Transverse colon (tissue), 4 donors: ENCODE measurements at regions not wholly inside any gene's neighbourhood (a gene's known extent, or its start where the extent isn't known, plus 50 kb on each side); places are given as distances from the start of the nearest gene placed in this dataset.

ENCODE experiments used
- DNase-seq: peaks from one replicate; pipeline ENCODE4 v3.0.0-alpha.2; 2019
- H3K27ac ChIP-seq, 4 donors: fragments of 200-600 bp; sonication (generic); 2 replicates each; pipeline ENCODE4 v1.5.1; 2016 to 2018; ENCODE audit warnings: inconsistent platforms in 4 of 4
- H3K27me3 ChIP-seq: fragments of 200-600 bp; sonication (generic); 2 replicates; pipeline ENCODE4 v1.5.1; 2017; ENCODE audit warnings: inconsistent platforms
- H3K36me3 ChIP-seq, 4 donors: fragments of 200-600 bp; sonication (generic); 2 replicates each; pipeline ENCODE4 v1.5.1; 2017 to 2019; ENCODE audit warnings: inconsistent platforms in 4 of 4
- H3K4me1 ChIP-seq, 4 donors: fragments of 200-600 bp; sonication (generic); 2 replicates each; pipeline ENCODE4 v1.5.1; 2017 to 2020; ENCODE audit warnings: inconsistent platforms in 4 of 4
- H3K4me3 ChIP-seq, 4 donors: fragments of 200-600 bp; sonication (generic); 1 replicate in 1 of 4; 2 replicates in 3 of 4; pipeline versions ENCODE4 v1.5.1 to v1.6.1; 2017 to 2019; ENCODE audit warnings: inconsistent platforms in 4 of 4
- H3K9me3 ChIP-seq, 2 donors: fragments of 200-600 bp; sonication (generic); 2 replicates each; pipeline ENCODE4 v1.5.1; 2017 to 2019; ENCODE audit warnings: inconsistent platforms in 2 of 2
- CTCF ChIP-seq, 5 experiments: fragments of 200-600 bp in 3 of 5; fragments of 450-650 bp in 2 of 5; sonication (generic) in 3 of 5; IDR thresholded peaks; 1 replicate in 2 of 5; 2 replicates in 3 of 5; pipeline ENCODE4 v1.5.1; 2016 to 2017; ENCODE audit warnings: antibody characterized with exemption in 5 of 5, inconsistent platforms in 3 of 5, mild to moderate bottlenecking in 2 of 5, moderate library complexity in 1 of 5
- EP300 ChIP-seq: sonication (generic); formaldehyde crosslinking; IDR thresholded peaks from one replicate; pipeline ENCODE4 v1.6.1; 2017; ENCODE audit warnings: antibody characterized with exemption, low read depth
- POLR2A ChIP-seq: fragments of 450-650 bp; IDR thresholded peaks from one replicate; pipeline ENCODE4 v1.6.1; 2016; ENCODE audit warnings: antibody characterized with exemption, mild to moderate bottlenecking, moderate library complexity
- POLR2AphosphoS5 ChIP-seq, 3 donors: sonication (generic); formaldehyde crosslinking; IDR thresholded peaks; one replicate each; pipeline ENCODE4 v1.6.1; 2016; ENCODE audit warnings: antibody characterized with exemption in 3 of 3
- WGBS, 2 donors: methylation state at CpG; one replicate each; pipeline ENCODE4 v1.1.5; 2018; ENCODE audit warnings: low coverage in 1 of 2; 5-methylcytosine and 5-hydroxymethylcytosine counted together
- in situ Hi-C, 4 donors: fragments of 200-750 bp; cut with MboI; loops; one replicate each; pipeline versions ENCODE4 v1.15.0 to v1.15.1; 2017; ENCODE audit warnings: low sequenced_read_pairs in 3 of 4, low pct_ligation_motif_present in 1 of 4, low pct_unique_long_range_greater_than_20kb in 1 of 4
- intact Hi-C: fragments of 100-400 bp; cut with DNase I; formaldehyde crosslinking; loops from one replicate; pipeline ENCODE4 v1.15.1; 2023; ENCODE audit warnings: low total_unique reads

DNA sequence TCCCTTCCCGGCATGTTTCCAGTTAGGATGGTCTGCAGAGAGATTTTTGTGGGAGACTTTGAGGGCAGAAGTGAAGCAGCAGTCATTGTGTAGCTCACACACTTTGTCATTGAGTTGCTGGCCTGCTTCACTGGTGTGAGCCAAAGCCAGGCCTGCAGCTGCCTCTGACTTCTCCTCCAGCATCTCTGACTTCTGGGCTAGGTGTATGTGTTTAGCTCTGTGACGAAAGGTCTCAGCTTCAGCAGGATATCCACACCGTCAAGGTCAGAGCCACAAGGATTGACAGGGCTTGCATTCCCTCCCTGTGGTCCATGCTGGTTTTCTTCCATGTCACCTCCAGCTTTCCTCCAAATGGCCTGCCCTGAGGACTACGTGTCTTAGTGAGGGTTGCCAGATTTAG lies 57.1 kb upstream of the OSBPL11 start:
- DNase-seq: no peak
- in situ Hi-C loops: no loop called here
- Histone ChIP-seq H3K9me3 (no peaks in the 10 kb centered on the region), H3K27ac (no peak overlapping the region), H3K4me1 (peaks cover 0 to 5% (median 0%) of the 10 kb centered on the region in 4 donors), H3K4me3 (no peak overlapping the region), H3K27me3 (no peaks in the 10 kb centered on the region), H3K36me3 (no peaks in the 10 kb centered on the region)
- intact Hi-C loops: no loop called here
- TF ChIP-seq EP300: no peak
- no peak for TF ChIP-seq POLR2AphosphoS5 (IDR thresholded peaks at IDR 0.05)
- TF ChIP-seq POLR2A: no peak
- TF ChIP-seq CTCF (IDR thresholded peaks at IDR 0.05): no peak
- 89 to 90% methylated on average over 1 to 4 of the region's 4 CpGs for WGBS, 2 donors

- 96% methylated on average over 1 of the region's 1 CpG; no CpG with 5 or more reads in 1 of the 2 donors for WGBS, 2 donors
- no peak for DNase-seq
- Histone ChIP-seq H3K4me3 (no peak overlapping the region), H3K9me3 (no peaks in the 10 kb centered on the region), H3K27ac (no peak overlapping the region), H3K36me3 (no peaks in the 10 kb centered on the region), H3K27me3 (no peaks in the 10 kb centered on the region), H3K4me1 (no peaks in the 10 kb centered on the region)
- no peak for TF ChIP-seq CTCF (IDR thresholded peaks at IDR 0.05)
- TF ChIP-seq POLR2AphosphoS5 (IDR thresholded peaks at IDR 0.05): no peak
- TF ChIP-seq EP300: no peak
- TF ChIP-seq POLR2A: no peak
- in situ Hi-C loops: no loop called here
- intact Hi-C loops: no loop called here
Observed at GRCh38 chr3:125654526-125654925, 59.2 kb upstream of the OSBPL11 start.

DNA sequence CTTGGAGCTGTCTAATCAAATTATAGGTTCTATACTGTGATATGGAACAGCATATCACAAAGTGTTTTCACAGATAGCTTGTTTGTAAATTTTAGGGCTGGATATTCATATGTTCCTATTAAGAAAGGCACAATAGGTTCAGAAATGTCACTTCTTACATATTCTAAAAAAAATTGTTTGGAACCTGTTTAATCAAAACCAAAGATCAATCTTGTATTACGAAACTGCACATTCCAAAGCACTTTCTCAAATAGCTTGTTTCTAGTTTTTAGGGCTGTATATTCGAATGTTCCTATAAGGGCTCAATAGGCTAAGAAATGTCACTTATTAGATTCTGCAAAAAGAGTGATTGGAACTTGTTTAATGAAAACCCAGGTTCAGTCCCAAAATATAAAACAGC lies 67.4 kb upstream of the OSBPL11 start:
- TF ChIP-seq EP300 (no peak), POLR2AphosphoS5 (IDR thresholded peaks at IDR 0.05) (no peak), POLR2A (no peak), CTCF (IDR thresholded peaks at IDR 0.05) (no peak)
- Histone ChIP-seq H3K36me3 (no peaks in the 10 kb centered on the region), H3K4me3 (no peak overlapping the region), H3K27me3 (no peaks in the 10 kb centered on the region), H3K4me1 (no peaks in the 10 kb centered on the region), H3K9me3 (no peaks in the 10 kb centered on the region), H3K27ac (no peak overlapping the region)
- WGBS, 2 donors: 88 to 96% methylated on average over 2 of the region's 2 CpGs
- intact Hi-C loops: no loop called here
- DNase-seq: no peak
- in situ Hi-C loops: no loop called here

- intact Hi-C loops: no loop called here
- no peak for DNase-seq
- Histone ChIP-seq H3K4me3 (no peak overlapping the region), H3K9me3 (no peaks in the 10 kb centered on the region), H3K4me1 (peaks cover 0 to 9% (median 3%) of the 10 kb centered on the region in 4 donors), H3K27ac (no peak overlapping the region), H3K36me3 (no peaks in the 10 kb centered on the region), H3K27me3 (no peaks in the 10 kb centered on the region)
- 94 to 100% methylated on average over 1 of the region's 1 CpG for WGBS, 2 donors
- in situ Hi-C loops: no loop called here
- TF ChIP-seq CTCF (IDR thresholded peaks at IDR 0.05) (no peak), POLR2A (no peak), POLR2AphosphoS5 (IDR thresholded peaks at IDR 0.05) (no peak)
Observed at GRCh38 chr3:125670352-125670751, 75.1 kb upstream of the OSBPL11 start.
